HG03175 (cell line): ENCODE measurements at regions not wholly inside any gene's neighbourhood (a gene's known extent, or its start where the extent isn't known, plus 50 kb on each side); places are given as distances from the start of the nearest gene placed in this dataset.
"Not testable (repeated sequence)": the region's sequence is repeated elsewhere in the genome, so short reads cannot be mapped to it uniquely, and the experiment has no call there.

Experiments
- ATAC-seq: cut with Tn5 transposase; IDR thresholded peaks from one replicate; pipeline ENCODE4 v1.9.1; 2021; ENCODE audit warnings: mild to moderate bottlenecking, moderate library complexity; ENCODE audit not compliant: unreplicated experiment

GRCh38 chr13:32828711-32829110 lies 187.5 kb upstream of the KL start:
- no peak for ATAC-seq

GRCh38 chr13:32829269-32829668 lies 187.0 kb upstream of the KL start:
- ATAC-seq, result no peak

GRCh38 chr13:32829676-32830335 lies 186.4 kb upstream of the KL start:
- no peak for ATAC-seq

GRCh38 chr13:32830336-32831031 lies 185.7 kb upstream of the KL start:
- no peak for ATAC-seq

- no peak for ATAC-seq
Measured at GRCh38 chr13:32837307-32837972, 178.8 kb upstream of the KL start.

- ATAC-seq, result no peak
Measured at GRCh38 chr13:32837973-32838927, 178.0 kb upstream of the KL start.

- peak; percentile 74 for ATAC-seq
Measured at GRCh38 chr13:32838945-32839344, 177.3 kb upstream of the KL start.

- ATAC-seq, result no peak
Measured at GRCh38 chr13:32840113-32840512, 176.1 kb upstream of the KL start.

- ATAC-seq, result peak; percentile 51
Measured at GRCh38 chr13:32840989-32841713, 175.1 kb upstream of the KL start.

GRCh38 chr13:32845952-32846950 lies 170.0 kb upstream of the KL start:
- no peak for ATAC-seq

GRCh38 chr13:32847976-32848375 lies 168.2 kb upstream of the KL start:
- ATAC-seq, result not testable (repeated sequence)

GRCh38 chr13:32849369-32849768 lies 166.9 kb upstream of the KL start:
- no peak for ATAC-seq

- ATAC-seq, result no peak
Measured at GRCh38 chr13:32850316-32851052, 165.7 kb upstream of the KL start.

GRCh38 chr13:32851083-32852069 lies 164.8 kb upstream of the KL start:
- no peak for ATAC-seq

GRCh38 chr13:32852526-32852925 lies 163.7 kb upstream of the KL start:
- ATAC-seq, result no peak

- ATAC-seq, result no peak
Measured at GRCh38 chr13:32857077-32857476, 159.1 kb upstream of the KL start.

GRCh38 chr13:32857689-32858088 lies 158.5 kb upstream of the KL start:
- no peak for ATAC-seq
